Neuronal stem cell (in vitro differentiated cells): ENCODE measurements at regions not wholly inside any gene's neighbourhood (a gene's known extent, or its start where the extent isn't known, plus 50 kb on each side); places are given as distances from the start of the nearest gene placed in this dataset.
A peak's percentile ranks its signal among the peaks of the same experiment; 100 is the strongest.

Experiments
- DNase-seq: peaks from one replicate; pipeline ENCODE4 v3.0.0-alpha.2; 2013; ENCODE audit warnings: low spot score
- H2AFZ ChIP-seq: one replicate; pipeline ENCODE4 v1.6.1; 2013; ENCODE audit warnings: mild to moderate bottlenecking, low read length, inconsistent platforms
- H2AK5ac ChIP-seq: 2 replicates; pipeline ENCODE4 v1.6.1; 2013; ENCODE audit warnings: low read depth, mild to moderate bottlenecking, inconsistent platforms, low read length, moderate library complexity, mixed read lengths
- H2BK120ac ChIP-seq: 2 replicates; pipeline ENCODE4 v1.6.1; 2013; ENCODE audit warnings: low read depth, mild to moderate bottlenecking, inconsistent platforms, low read length, moderate library complexity, mixed read lengths
- H2BK12ac ChIP-seq: one replicate; pipeline ENCODE4 v1.6.1; 2013; ENCODE audit warnings: low read length, inconsistent platforms
- H2BK15ac ChIP-seq: 2 replicates; pipeline ENCODE4 v1.6.1; 2013; ENCODE audit warnings: mild to moderate bottlenecking, low read length, inconsistent platforms, mixed read lengths
- H2BK5ac ChIP-seq: one replicate; pipeline ENCODE4 v1.6.1; 2013; ENCODE audit warnings: inconsistent platforms, mild to moderate bottlenecking, low read length, moderate library complexity
- H3K14ac ChIP-seq: one replicate; pipeline ENCODE4 v1.6.1; 2013; ENCODE audit warnings: low read length, inconsistent platforms
- H3K18ac ChIP-seq: 2 replicates; pipeline ENCODE4 v1.6.1; 2013; ENCODE audit warnings: low read length, inconsistent platforms
- H3K23ac ChIP-seq: 2 replicates; pipeline ENCODE4 v1.6.1; 2013; ENCODE audit warnings: low read depth, mild to moderate bottlenecking, mixed read lengths, low read length, inconsistent platforms; ENCODE audit not compliant: poor library complexity
- H3K27ac ChIP-seq: replicated peaks from 3 replicates; pipeline ENCODE4 v1.5.1; 2013; ENCODE audit warnings: low read length, inconsistent platforms
- H3K27me3 ChIP-seq, 3 experiments: 2 replicates each; pipeline ENCODE4 v1.6.1; 2013; ENCODE audit warnings: low read length in 3 of 3, mild to moderate bottlenecking in 2 of 3, inconsistent platforms in 1 of 3, low read depth in 1 of 3, mixed read lengths in 1 of 3, moderate library complexity in 1 of 3; ENCODE audit not compliant: control insufficient read depth in 3 of 3, insufficient read depth in 3 of 3
- H3K36me3 ChIP-seq, 2 donors: replicated peaks in 1 of 2; 2 replicates each; pipeline ENCODE4 v1.6.1; 2013; ENCODE audit warnings: low read length in 2 of 2; ENCODE audit not compliant: control insufficient read depth in 2 of 2, insufficient read depth in 2 of 2
- H3K4ac ChIP-seq: 2 replicates; pipeline ENCODE4 v1.6.1; 2013; ENCODE audit warnings: inconsistent platforms, mild to moderate bottlenecking, low read length, moderate library complexity
- H3K4me1 ChIP-seq, 2 donors: 1 replicate in 1 of 2; 2 replicates in 1 of 2; pipeline ENCODE4 v1.6.1; 2013; ENCODE audit warnings: low read length in 2 of 2, low read depth in 1 of 2; ENCODE audit not compliant: control insufficient read depth in 2 of 2, insufficient read depth in 1 of 2
- H3K4me2 ChIP-seq: one replicate; pipeline ENCODE4 v1.6.1; 2013; ENCODE audit warnings: mild to moderate bottlenecking, low read length, inconsistent platforms; ENCODE audit not compliant: insufficient read depth, poor library complexity, severe bottlenecking
- H3K4me3 ChIP-seq, 2 donors: 2 replicates each; pipeline ENCODE4 v1.5.1; 2013; ENCODE audit warnings: low read length in 2 of 2, mild to moderate bottlenecking in 2 of 2, inconsistent platforms in 1 of 2, moderate library complexity in 1 of 2
- H3K79me1 ChIP-seq: one replicate; pipeline ENCODE4 v1.6.1; 2013; ENCODE audit warnings: low read depth, mild to moderate bottlenecking, inconsistent platforms, low read length, moderate library complexity
- H3K9ac ChIP-seq: one replicate; pipeline ENCODE4 v1.6.1; 2013; ENCODE audit warnings: mild to moderate bottlenecking, low read depth, low read length, inconsistent platforms; ENCODE audit not compliant: poor library complexity
- H3K9me3 ChIP-seq, 2 donors: replicated peaks in 1 of 2; 2 replicates each; pipeline versions ENCODE3 to v1.6.1; 2013; ENCODE audit warnings: low read length in 2 of 2, mild to moderate bottlenecking in 2 of 2, inconsistent platforms in 1 of 2, low read depth in 1 of 2, mixed read lengths in 1 of 2, moderate library complexity in 1 of 2; ENCODE audit not compliant: control insufficient read depth in 2 of 2, insufficient read depth in 1 of 2
- H4K8ac ChIP-seq: one replicate; pipeline ENCODE4 v1.6.1; 2013; ENCODE audit warnings: low read depth, mild to moderate bottlenecking, inconsistent platforms, low read length, moderate library complexity
- H4K91ac ChIP-seq: one replicate; pipeline ENCODE4 v1.6.1; 2013; ENCODE audit warnings: low read length, low read depth, mild to moderate bottlenecking, inconsistent platforms; ENCODE audit not compliant: poor library complexity
- WGBS, 2 donors: extraction: QIAGEN DNeasy Blood & Tissue Kit; methylation state at CpG; one replicate each; pipeline ENCODE4 v1.1.7; 2013; ENCODE audit warnings: missing lambda C conversion rate in 2 of 2, mixed read lengths in 1 of 2; ENCODE audit not compliant: insufficient read length in 2 of 2, insufficient replicate concordance in 1 of 2; ENCODE audit errors: extremely low coverage in 2 of 2; 5-methylcytosine and 5-hydroxymethylcytosine counted together

GRCh38 chr10:91049296-91049987 lies 128.6 kb upstream of the ANKRD1 start:
- Histone ChIP-seq H2BK120ac (no peak overlapping the region), H3K4me1 (peaks cover 18 to 64% of the 10 kb centered on the region in 2 donors)

GRCh38 chr10:91049988-91050360 lies 129.1 kb upstream of the ANKRD1 start:
- Histone ChIP-seq H2AFZ (no peak overlapping the region), H3K4ac (no peak overlapping the region), H3K18ac (no peak overlapping the region), H3K14ac (no peak overlapping the region), H3K23ac (no peak overlapping the region), H3K9me3 (no peaks in the 10 kb centered on the region), H3K4me3 (no peak overlapping the region), H3K27me3 (no peaks in the 10 kb centered on the region), H2BK120ac (no peak overlapping the region), H3K4me1 (peaks cover 20 to 67% of the 10 kb centered on the region in 2 donors), H2BK15ac (no peak overlapping the region), H3K4me2 (no peak overlapping the region), H2AK5ac (no peak overlapping the region), H2BK12ac (no peak overlapping the region), H3K36me3 (no peaks in the 10 kb centered on the region), H3K27ac (no peak overlapping the region), H3K9ac (no peak overlapping the region), H4K91ac (no peak overlapping the region), H4K8ac (no peak overlapping the region), H3K79me1 (no peaks in the 10 kb centered on the region), H2BK5ac (no peak overlapping the region)
- no CpG with 5 or more reads among the region's 2 CpGs for WGBS, 2 donors
- no peak for DNase-seq

More at GRCh38 chr10:91049296-91049987, 128.6 kb upstream of the ANKRD1 start:
- Histone ChIP-seq H3K14ac (no peak overlapping the region), H3K4me3 (no peak overlapping the region), H3K4ac (no peak overlapping the region), H3K4me2 (no peak overlapping the region), H3K36me3 (no peaks in the 10 kb centered on the region), H4K8ac (no peak overlapping the region), H3K23ac (no peak overlapping the region), H3K18ac (no peak overlapping the region), H2BK5ac (no peak overlapping the region), H2AFZ (no peak overlapping the region), H3K79me1 (no peaks in the 10 kb centered on the region), H2BK12ac (no peak overlapping the region), H3K27ac (no peak overlapping the region), H4K91ac (no peak overlapping the region), H2BK15ac (no peak overlapping the region), H3K27me3 (no peaks in the 10 kb centered on the region), H3K9me3 (peaks cover 0 to 1% of the 10 kb centered on the region in 2 donors), H3K9ac (no peak overlapping the region), H2AK5ac (no peak overlapping the region)
- WGBS, 2 donors: no CpG with 5 or more reads among the region's 2 CpGs
- no peak for DNase-seq

GRCh38 chr10:91050371-91051034 lies 129.6 kb upstream of the ANKRD1 start:
- Histone ChIP-seq H2AK5ac (no peak overlapping the region), H3K4me3 (no peak overlapping the region), H2AFZ (no peak overlapping the region), H4K8ac (no peak overlapping the region), H3K36me3 (no peaks in the 10 kb centered on the region), H3K4ac (no peak overlapping the region), H3K79me1 (no peaks in the 10 kb centered on the region), H2BK5ac (no peak overlapping the region), H2BK15ac (no peak overlapping the region), H3K14ac (no peak overlapping the region), H2BK120ac (no peak overlapping the region), H3K9ac (no peak overlapping the region), H4K91ac (no peak overlapping the region), H3K23ac (no peak overlapping the region), H3K27ac (peak overlapping the region; percentile 47), H2BK12ac (no peak overlapping the region), H3K4me1 (peaks cover 20 to 67% of the 10 kb centered on the region in 2 donors), H3K9me3 (no peaks in the 10 kb centered on the region), H3K27me3 (no peaks in the 10 kb centered on the region), H3K4me2 (no peak overlapping the region), H3K18ac (no peak overlapping the region)
- no CpG with 5 or more reads among the region's 6 CpGs for WGBS, 2 donors
- no peak for DNase-seq

- no peak overlapping the region for H2AFZ ChIP-seq
- no peak overlapping the region for H2BK5ac ChIP-seq
- H3K14ac ChIP-seq: no peak overlapping the region
- H3K4me3 ChIP-seq: no peak overlapping the region
- H4K8ac ChIP-seq: no peak overlapping the region
- no peak overlapping the region for H3K4ac ChIP-seq
- H3K36me3 ChIP-seq: no peaks in the 10 kb centered on the region
- no CpG with 5 or more reads among the region's 3 CpGs for WGBS, 2 donors
- peaks cover 0 to 4% of the 10 kb centered on the region in 2 donors for H3K9me3 ChIP-seq
- no peak overlapping the region for H2AK5ac ChIP-seq
- H3K18ac ChIP-seq: no peak overlapping the region
- no peak overlapping the region for H3K4me2 ChIP-seq
- no peak overlapping the region for H4K91ac ChIP-seq
- H3K23ac ChIP-seq: no peak overlapping the region
- H2BK12ac ChIP-seq: no peak overlapping the region
- H3K9ac ChIP-seq: no peak overlapping the region
- H3K27ac ChIP-seq: no peak overlapping the region
- H3K79me1 ChIP-seq: no peaks in the 10 kb centered on the region
- no peak for DNase-seq
- no peak overlapping the region for H2BK120ac ChIP-seq
- peaks cover 19 to 65% of the 10 kb centered on the region in 2 donors for H3K4me1 ChIP-seq
- no peak overlapping the region for H2BK15ac ChIP-seq
- H3K27me3 ChIP-seq: no peaks in the 10 kb centered on the region
These were observed 130.9 kb upstream of the ANKRD1 start for GRCh38 chr10:91051829-91052228.
